Esophagus squamous epithelium (tissue), 4 donors: ENCODE measurements at regions not wholly inside any gene's neighbourhood (a gene's known extent, or its start where the extent isn't known, plus 50 kb on each side); places are given as distances from the start of the nearest gene placed in this dataset.

Source experiments
- POLR2A ChIP-seq, 4 donors: fragments of 450-650 bp; IDR thresholded peaks; one replicate each; pipeline ENCODE4 v1.6.1; 2017; ENCODE audit warnings: antibody characterized with exemption in 4 of 4, mild to moderate bottlenecking in 4 of 4, moderate library complexity in 3 of 4
- TF ChIP-seq, protein P1 (sequence below), 6 experiments: fragments of 450-650 bp in 4 of 6; fragments of 200-600 bp in 2 of 6; sonication (generic) in 2 of 6; IDR thresholded peaks; one replicate each; pipeline ENCODE4 v1.5.1; 2016 to 2019; ENCODE audit warnings: antibody characterized with exemption in 6 of 6, mild to moderate bottlenecking in 4 of 6, moderate library complexity in 4 of 6

DNA sequence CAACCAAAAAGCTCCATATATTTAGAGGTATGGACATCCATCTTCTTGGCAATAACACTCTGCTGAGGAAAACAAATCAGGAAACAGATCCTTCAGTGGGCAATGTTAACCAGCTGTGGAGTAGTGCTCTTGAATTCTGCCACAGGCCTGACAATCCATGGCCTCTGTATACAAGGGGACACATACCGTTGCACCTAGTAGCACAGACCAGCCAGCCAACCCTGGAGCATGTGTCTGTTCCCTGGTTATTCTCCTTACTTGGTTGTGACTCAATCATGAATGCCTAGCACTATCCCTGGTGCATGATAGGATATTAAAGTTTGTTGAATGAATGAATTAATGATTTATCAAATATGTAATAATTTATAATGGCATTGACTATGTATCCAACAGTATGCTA lies 261.4 kb upstream of the MGAT5 start:
- TF ChIP-seq POLR2A (IDR thresholded peaks at IDR 0.05): no peak
- TF ChIP-seq, protein P1, sequence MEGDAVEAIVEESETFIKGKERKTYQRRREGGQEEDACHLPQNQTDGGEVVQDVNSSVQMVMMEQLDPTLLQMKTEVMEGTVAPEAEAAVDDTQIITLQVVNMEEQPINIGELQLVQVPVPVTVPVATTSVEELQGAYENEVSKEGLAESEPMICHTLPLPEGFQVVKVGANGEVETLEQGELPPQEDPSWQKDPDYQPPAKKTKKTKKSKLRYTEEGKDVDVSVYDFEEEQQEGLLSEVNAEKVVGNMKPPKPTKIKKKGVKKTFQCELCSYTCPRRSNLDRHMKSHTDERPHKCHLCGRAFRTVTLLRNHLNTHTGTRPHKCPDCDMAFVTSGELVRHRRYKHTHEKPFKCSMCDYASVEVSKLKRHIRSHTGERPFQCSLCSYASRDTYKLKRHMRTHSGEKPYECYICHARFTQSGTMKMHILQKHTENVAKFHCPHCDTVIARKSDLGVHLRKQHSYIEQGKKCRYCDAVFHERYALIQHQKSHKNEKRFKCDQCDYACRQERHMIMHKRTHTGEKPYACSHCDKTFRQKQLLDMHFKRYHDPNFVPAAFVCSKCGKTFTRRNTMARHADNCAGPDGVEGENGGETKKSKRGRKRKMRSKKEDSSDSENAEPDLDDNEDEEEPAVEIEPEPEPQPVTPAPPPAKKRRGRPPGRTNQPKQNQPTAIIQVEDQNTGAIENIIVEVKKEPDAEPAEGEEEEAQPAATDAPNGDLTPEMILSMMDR (IDR thresholded peaks at IDR 0.05): no peak
